Spleen (tissue), 11 donors: ENCODE measurements at regions not wholly inside any gene's neighbourhood (a gene's known extent, or its start where the extent isn't known, plus 50 kb on each side); places are given as distances from the start of the nearest gene placed in this dataset.

Experiments used
- DNase-seq: peaks from one replicate; pipeline ENCODE4 v3.0.0-alpha.2; 2020
- H3K27ac ChIP-seq, 8 donors: fragments of 200-600 bp; sonication (generic) in 7 of 8; 1 replicate in 4 of 8; 2 replicates in 4 of 8; pipeline versions ENCODE4 v1.5.0 to v1.8.0; 2016 to 2021; ENCODE audit warnings: inconsistent platforms in 4 of 8, mild to moderate bottlenecking in 4 of 8, moderate library complexity in 1 of 8
- H3K27me3 ChIP-seq, 7 donors: fragments of 200-600 bp; sonication (generic) in 6 of 7; replicated peaks in 1 of 7; 1 replicate in 4 of 7; 2 replicates in 3 of 7; pipeline versions ENCODE4 v1.5.0 to v1.8.0; 2016 to 2021; ENCODE audit warnings: inconsistent platforms in 3 of 7, mild to moderate bottlenecking in 1 of 7
- H3K36me3 ChIP-seq, 6 donors: fragments of 200-600 bp; sonication (generic) in 5 of 6; 1 replicate in 4 of 6; 2 replicates in 2 of 6; pipeline versions ENCODE4 v1.5.0 to v1.8.0; 2016 to 2021; ENCODE audit warnings: inconsistent platforms in 2 of 6
- H3K4me1 ChIP-seq, 6 donors: fragments of 200-600 bp; sonication (generic) in 5 of 6; 1 replicate in 3 of 6; 2 replicates in 3 of 6; pipeline versions ENCODE4 v1.5.0 to v1.8.0; 2016 to 2021; ENCODE audit warnings: inconsistent platforms in 3 of 6
- H3K4me3 ChIP-seq, 8 donors: fragments of 200-600 bp; sonication (generic) in 7 of 8; 1 replicate in 4 of 8; 2 replicates in 4 of 8; pipeline versions ENCODE4 v1.5.0 to v1.8.0; 2016 to 2021; ENCODE audit warnings: inconsistent platforms in 4 of 8, mild to moderate bottlenecking in 4 of 8, moderate library complexity in 2 of 8
- H3K9me3 ChIP-seq, 8 donors: fragments of 200-600 bp; sonication (generic) in 7 of 8; 1 replicate in 4 of 8; 2 replicates in 4 of 8; pipeline versions ENCODE4 v1.5.0 to v1.8.0; 2016 to 2021; ENCODE audit warnings: inconsistent platforms in 4 of 8
- CTCF ChIP-seq, 11 experiments: fragments of 200-600 bp in 7 of 11; fragments of 450-650 bp in 4 of 11; sonication (generic) in 4 of 11; IDR thresholded peaks in 8 of 11; conservative IDR thresholded peaks in 3 of 11; 1 replicate in 7 of 11; 2 replicates in 4 of 11; pipeline versions ENCODE4 v1.4.0 to v1.8.0; 2016 to 2021; ENCODE audit warnings: antibody characterized with exemption in 11 of 11, inconsistent platforms in 4 of 11, mild to moderate bottlenecking in 1 of 11
- POLR2A ChIP-seq, 3 donors: fragments of 450-650 bp; IDR thresholded peaks; one replicate each; pipeline ENCODE4 v1.5.1; 2017; ENCODE audit warnings: antibody characterized with exemption in 3 of 3, mild to moderate bottlenecking in 1 of 3
- POLR2AphosphoS5 ChIP-seq, 3 donors: sonication (generic); formaldehyde crosslinking; IDR thresholded peaks; one replicate each; pipeline ENCODE4 v1.5.1; 2017; ENCODE audit warnings: antibody characterized with exemption in 3 of 3
- WGBS, 5 donors: extraction: QIAGEN DNeasy Blood & Tissue Kit in 3 of 5; methylation state at CpG; one replicate each; pipeline versions ENCODE4 v1.1.5 to v1.1.7; 2013 to 2018; 5-methylcytosine and 5-hydroxymethylcytosine counted together
- intact Hi-C: fragments of 100-400 bp; cut with DNase I; formaldehyde crosslinking; loops from one replicate; pipeline ENCODE4 v1.15.0; 2023; ENCODE audit warnings: low total_unique reads
- donor health status: healthy with polysubstance abuse.
- donor health status: DM: no; HTN: no; CAD: no; lungs with moderate emphysema.
- donor health status: DM: no; HTN: no; CAD: no.
- donor health status: Bipolar disorder and iron deficiency.
- donor health status: healthy.
- donor health status: DM: no; HTN: no; CAD: no.
- donor health status: DM: yes; HTN: yes; CAD: no.

GRCh38 chr7:95700917-95701316 lies 71.4 kb upstream of the DYNC1I1 start:
- H3K27me3 ChIP-seq, result no peaks in the 10 kb centered on the region
- H3K27ac ChIP-seq, result no peak overlapping the region
- intact Hi-C loops, result no loop called here
- no peaks in the 10 kb centered on the region for H3K4me1 ChIP-seq
- no peak overlapping the region for H3K4me3 ChIP-seq
- no peak for TF ChIP-seq POLR2A (IDR thresholded peaks at IDR 0.05)
- no peak for TF ChIP-seq CTCF (IDR thresholded peaks at IDR 0.05 in 8 of 11, conservative IDR thresholded peaks at IDR 0.05 in 3 of 11)
- no peak for TF ChIP-seq POLR2AphosphoS5 (IDR thresholded peaks at IDR 0.05)
- no peaks in the 10 kb centered on the region for H3K36me3 ChIP-seq
- H3K9me3 ChIP-seq, result peaks cover 0 to 5% (median 0%) of the 10 kb centered on the region in 8 donors
- no peak for DNase-seq

- intact Hi-C loops, result no loop called here
- WGBS, 5 donors, result 83 to 92% (median 88%) methylated on average over 2 of the region's 2 CpGs
- Histone ChIP-seq H3K4me1 (peaks cover 0 to 7% (median 5%) of the 10 kb centered on the region in 6 donors), H3K27ac (no peak overlapping the region), H3K27me3 (no peaks in the 10 kb centered on the region), H3K36me3 (no peaks in the 10 kb centered on the region), H3K4me3 (no peak overlapping the region), H3K9me3 (no peaks in the 10 kb centered on the region)
- TF ChIP-seq CTCF (IDR thresholded peaks at IDR 0.05 in 8 of 11, conservative IDR thresholded peaks at IDR 0.05 in 3 of 11) (no peak), POLR2A (IDR thresholded peaks at IDR 0.05) (no peak), POLR2AphosphoS5 (IDR thresholded peaks at IDR 0.05) (no peak)
- DNase-seq, result no peak
Measured at GRCh38 chr7:95694334-95694733, 78.0 kb upstream of the DYNC1I1 start.

- peaks cover 0 to 7% (median 5%) of the 10 kb centered on the region in 6 donors for H3K4me1 ChIP-seq
- intact Hi-C loops, result no loop called here
- H3K9me3 ChIP-seq, result no peaks in the 10 kb centered on the region
- WGBS, 5 donors, result 82 to 90% (median 82%) methylated on average over 5 of the region's 5 CpGs
- no peaks in the 10 kb centered on the region for H3K36me3 ChIP-seq
- TF ChIP-seq POLR2AphosphoS5 (IDR thresholded peaks at IDR 0.05) (no peak), CTCF (IDR thresholded peaks at IDR 0.05 in 8 of 11, conservative IDR thresholded peaks at IDR 0.05 in 3 of 11) (no peak), POLR2A (IDR thresholded peaks at IDR 0.05) (no peak)
- no peak for DNase-seq
- no peak overlapping the region for H3K4me3 ChIP-seq
- H3K27ac ChIP-seq, result no peak overlapping the region
- H3K27me3 ChIP-seq, result no peaks in the 10 kb centered on the region
Measured at GRCh38 chr7:95693551-95694333, 78.6 kb upstream of the DYNC1I1 start.

GRCh38 chr7:95691464-95691863 lies 80.9 kb upstream of the DYNC1I1 start:
- intact Hi-C loops, result no loop called here
- no peaks in the 10 kb centered on the region for H3K9me3 ChIP-seq
- no peak for TF ChIP-seq POLR2AphosphoS5 (IDR thresholded peaks at IDR 0.05)
- no peak for TF ChIP-seq POLR2A (IDR thresholded peaks at IDR 0.05)
- no peak for TF ChIP-seq CTCF (IDR thresholded peaks at IDR 0.05 in 8 of 11, conservative IDR thresholded peaks at IDR 0.05 in 3 of 11)
- 65 to 93% (median 86%) methylated on average over 4 of the region's 4 CpGs for WGBS, 5 donors
- H3K27ac ChIP-seq, result no peak overlapping the region
- no peaks in the 10 kb centered on the region for H3K27me3 ChIP-seq
- H3K4me3 ChIP-seq, result no peak overlapping the region
- no peak for DNase-seq
- H3K36me3 ChIP-seq, result no peaks in the 10 kb centered on the region
- peaks cover 0 to 7% (median 5%) of the 10 kb centered on the region in 6 donors for H3K4me1 ChIP-seq
